ENCODE measurements at regions not wholly inside any gene's neighbourhood (a gene's known extent, or its start where the extent isn't known, plus 50 kb on each side); places are given as distances from the start of the nearest gene placed in this dataset.
A peak's percentile ranks its signal among the peaks of the same experiment; 100 is the strongest.
"Not testable (repeated sequence)": the region's sequence is repeated elsewhere in the genome, so short reads cannot be mapped to it uniquely, and the experiment has no call there.

- DNase-seq (ENCODE audit: low read depth): no peak
Measured at GRCh38 chr3:14057701-14058100, 67.0 kb downstream of the CHCHD4 start.

- DNase-seq (ENCODE audit: low read depth): no peak
Measured at GRCh38 chr3:14047841-14048240, 76.8 kb downstream of the CHCHD4 start.

GRCh38 chr3:14047027-14047426 is 77.6 kb downstream of the CHCHD4 start:
- DNase-seq (ENCODE audit: low read depth): no peak

GRCh38 chr3:14042680-14043079 is 82.0 kb downstream of the CHCHD4 start:
- DNase-seq (ENCODE audit: low read depth): no peak

- no peak for DNase-seq (ENCODE audit: low read depth)
Measured at GRCh38 chr3:14039149-14039548, 85.5 kb downstream of the CHCHD4 start.

- DNase-seq (ENCODE audit: low read depth): no peak
Measured at GRCh38 chr3:14037211-14037610, 87.5 kb downstream of the CHCHD4 start.

- DNase-seq (ENCODE audit: low read depth): no peak
Measured at GRCh38 chr3:14033023-14033422, 91.6 kb downstream of the CHCHD4 start.

GRCh38 chr3:14031271-14031670 is 93.4 kb downstream of the CHCHD4 start:
- DNase-seq (ENCODE audit: low read depth): no peak

- not testable (repeated sequence) for DNase-seq (ENCODE audit: low read depth)
Measured at GRCh38 chr3:14029390-14029995, 95.2 kb downstream of the CHCHD4 start.

- DNase-seq (ENCODE audit: low read depth): not testable (repeated sequence)
Measured at GRCh38 chr3:14028122-14028521, 96.5 kb downstream of the CHCHD4 start.

- no peak for DNase-seq (ENCODE audit: low read depth)
Measured at GRCh38 chr3:14019459-14019858, 105.2 kb downstream of the CHCHD4 start.

- DNase-seq (ENCODE audit: low read depth): no peak
Measured at GRCh38 chr3:14016900-14017475, 107.7 kb downstream of the CHCHD4 start.

GRCh38 chr3:14007006-14007405 is 117.7 kb downstream of the CHCHD4 start:
- DNase-seq (ENCODE audit: low read depth): no peak

- DNase-seq (ENCODE audit: low read depth): peak; percentile 14
Measured at GRCh38 chr3:14001136-14001535, 121.3 kb upstream of the WNT7A start.

- no peak for DNase-seq (ENCODE audit: low read depth)
Measured at GRCh38 chr3:14000556-14000955, 120.7 kb upstream of the WNT7A start.

GRCh38 chr3:13998831-13999230 is 119.0 kb upstream of the WNT7A start:
- no peak for DNase-seq (ENCODE audit: low read depth)

GRCh38 chr3:13995216-13995615 is 115.3 kb upstream of the WNT7A start:
- DNase-seq (ENCODE audit: low read depth): not testable (repeated sequence)

GRCh38 chr3:13988925-13989324 is 109.1 kb upstream of the WNT7A start:
- not testable (repeated sequence) for DNase-seq (ENCODE audit: low read depth)

GRCh38 chr3:13976469-13976868 is 96.6 kb upstream of the WNT7A start:
- no peak for DNase-seq (ENCODE audit: low read depth)

- DNase-seq (ENCODE audit: low read depth): no peak
Measured at GRCh38 chr3:13975686-13976085, 95.8 kb upstream of the WNT7A start.

GRCh38 chr3:13972679-13973379 is 93.0 kb upstream of the WNT7A start:
- DNase-seq (ENCODE audit: low read depth): no peak

- DNase-seq (ENCODE audit: low read depth): no peak
Measured at GRCh38 chr3:13966302-13966701, 86.4 kb upstream of the WNT7A start.

- no peak for DNase-seq (ENCODE audit: low read depth)
Measured at GRCh38 chr3:13963137-13963886, 83.4 kb upstream of the WNT7A start.
